Activated CD4-positive, CD25-positive, alpha-beta regulatory T cell treated with anti-CD3 and anti-CD28 coated beads, Interleukin-2, amount 50 U/mL, for 16 hours (primary cell): ENCODE measurements at regions not wholly inside any gene's neighbourhood (a gene's known extent, or its start where the extent isn't known, plus 50 kb on each side); places are given as distances from the start of the nearest gene placed in this dataset.

Experiments used
- DNase-seq: peaks from one replicate; pipeline ENCODE4 v3.0.0-alpha.2; 2020; ENCODE audit warnings: low read depth, low spot score

GRCh38 chr12:65596514-65597091 is 227.7 kb upstream of the HMGA2 start:
- DNase-seq, result no peak

- DNase-seq, result no peak
These were observed 226.8 kb upstream of the HMGA2 start for GRCh38 chr12:65597527-65597926.

GRCh38 chr12:65598688-65599087 is 225.6 kb upstream of the HMGA2 start:
- DNase-seq, result no peak

- no peak for DNase-seq
These were observed 222.1 kb upstream of the HMGA2 start for GRCh38 chr12:65602253-65602609.

- DNase-seq, result no peak
These were observed 221.5 kb upstream of the HMGA2 start for GRCh38 chr12:65602610-65603295.

GRCh38 chr12:65603438-65604351 is 220.6 kb upstream of the HMGA2 start:
- no peak for DNase-seq

GRCh38 chr12:65605019-65605418 is 219.3 kb upstream of the HMGA2 start:
- no peak for DNase-seq

GRCh38 chr12:65606008-65606766 is 218.1 kb upstream of the HMGA2 start:
- no peak for DNase-seq

- DNase-seq, result no peak
These were observed 216.9 kb upstream of the HMGA2 start for GRCh38 chr12:65607401-65607841.

- DNase-seq, result no peak
These were observed 215.9 kb upstream of the HMGA2 start for GRCh38 chr12:65608319-65608916.

GRCh38 chr12:65609359-65609771 is 214.9 kb upstream of the HMGA2 start:
- DNase-seq, result no peak

- no peak for DNase-seq
These were observed 212.9 kb upstream of the HMGA2 start for GRCh38 chr12:65611396-65611795.

GRCh38 chr12:65612440-65612839 is 211.8 kb upstream of the HMGA2 start:
- DNase-seq, result no peak

GRCh38 chr12:65613692-65614091 is 210.6 kb upstream of the HMGA2 start:
- no peak for DNase-seq

GRCh38 chr12:65614259-65614889 is 209.9 kb upstream of the HMGA2 start:
- no peak for DNase-seq

- DNase-seq, result no peak
These were observed 209.2 kb upstream of the HMGA2 start for GRCh38 chr12:65615118-65615517.

- no peak for DNase-seq
These were observed 208.3 kb upstream of the HMGA2 start for GRCh38 chr12:65616022-65616421.

- no peak for DNase-seq
These were observed 205.7 kb upstream of the HMGA2 start for GRCh38 chr12:65618588-65618987.

GRCh38 chr12:65619018-65619417 is 205.3 kb upstream of the HMGA2 start:
- DNase-seq, result no peak

GRCh38 chr12:65620046-65620445 is 204.2 kb upstream of the HMGA2 start:
- DNase-seq, result no peak

- DNase-seq, result no peak
These were observed 202.2 kb upstream of the HMGA2 start for GRCh38 chr12:65622056-65622455.
